Mucosa of stomach (tissue), 1 donor: ENCODE measurements at regions not wholly inside any gene's neighbourhood (a gene's known extent, or its start where the extent isn't known, plus 50 kb on each side); places are given as distances from the start of the nearest gene placed in this dataset.
"Not testable (repeated sequence)": the region's sequence is repeated elsewhere in the genome, so short reads cannot be mapped to it uniquely, and the experiment has no call there.

Source experiments
- H3K27me3 ChIP-seq: one replicate; pipeline ENCODE4 v1.7.0; 2013; ENCODE audit warnings: mild to moderate bottlenecking, low read length; ENCODE audit not compliant: control insufficient read depth, insufficient read depth
- H3K36me3 ChIP-seq: one replicate; pipeline ENCODE4 v1.7.0; 2013; ENCODE audit warnings: low read length; ENCODE audit not compliant: control insufficient read depth, insufficient read depth
- H3K4me1 ChIP-seq: one replicate; pipeline ENCODE4 v1.7.0; 2013; ENCODE audit warnings: mild to moderate bottlenecking, low read length; ENCODE audit not compliant: control insufficient read depth, insufficient read depth
- H3K4me3 ChIP-seq: one replicate; pipeline ENCODE4 v1.7.0; 2013; ENCODE audit warnings: low read length
- H3K9ac ChIP-seq: one replicate; pipeline ENCODE4 v1.7.0; 2013; ENCODE audit warnings: mild to moderate bottlenecking, low read length, moderate library complexity
- H3K9me3 ChIP-seq: one replicate; pipeline ENCODE4 v1.7.0; 2013; ENCODE audit warnings: mild to moderate bottlenecking, low read length, moderate library complexity; ENCODE audit not compliant: control insufficient read depth
- donor health status: Pancreatic carcinoma.

DNA sequence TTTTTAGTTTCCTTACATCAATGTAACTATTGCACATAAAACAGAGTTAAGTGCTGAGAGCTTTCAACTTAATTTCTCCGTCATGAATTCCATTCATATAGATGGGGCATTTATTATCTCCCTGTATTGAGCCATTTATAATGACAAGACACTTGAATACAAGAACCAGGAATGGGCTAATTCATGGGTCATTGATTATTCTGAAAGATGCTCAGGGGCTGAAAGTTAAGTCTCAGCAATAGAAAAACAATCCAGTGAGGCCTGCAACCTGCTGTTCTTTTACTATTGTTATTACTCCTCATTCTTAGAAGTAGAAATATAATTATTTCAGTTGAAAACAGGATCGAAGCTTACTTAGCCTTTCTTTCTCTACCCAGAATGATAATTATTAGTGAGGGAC lies 307.7 kb downstream of the MMUT start:
- H3K9ac ChIP-seq: no peak overlapping the region
- no peaks in the 10 kb centered on the region for H3K27me3 ChIP-seq
- H3K4me3 ChIP-seq: no peak overlapping the region
- no peaks in the 10 kb centered on the region for H3K36me3 ChIP-seq
- no peaks in the 10 kb centered on the region for H3K4me1 ChIP-seq
- H3K9me3 ChIP-seq: no peaks in the 10 kb centered on the region

DNA sequence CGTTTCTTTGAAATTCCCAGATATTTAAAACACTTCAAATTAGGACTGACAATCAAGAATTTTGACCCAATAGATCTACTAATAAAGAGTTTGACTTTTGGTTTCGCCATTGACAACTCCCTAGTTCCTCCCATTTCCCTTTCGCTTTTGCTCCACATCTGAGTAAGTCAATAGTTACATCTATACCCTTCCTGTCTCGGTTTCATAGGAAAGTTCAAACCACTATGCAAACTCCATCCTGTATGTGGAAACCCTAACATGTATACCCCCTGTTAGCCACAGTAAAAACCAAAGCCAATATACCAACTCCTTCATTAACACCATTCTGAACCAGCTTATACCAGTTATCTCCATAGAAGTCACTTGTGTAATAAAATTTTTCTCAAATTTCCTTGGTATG lies 311.1 kb downstream of the MMUT start:
- H3K9me3 ChIP-seq: no peaks in the 10 kb centered on the region
- H3K9ac ChIP-seq: no peak overlapping the region
- H3K36me3 ChIP-seq: no peaks in the 10 kb centered on the region
- H3K4me3 ChIP-seq: no peak overlapping the region
- no peaks in the 10 kb centered on the region for H3K27me3 ChIP-seq
- no peaks in the 10 kb centered on the region for H3K4me1 ChIP-seq

DNA sequence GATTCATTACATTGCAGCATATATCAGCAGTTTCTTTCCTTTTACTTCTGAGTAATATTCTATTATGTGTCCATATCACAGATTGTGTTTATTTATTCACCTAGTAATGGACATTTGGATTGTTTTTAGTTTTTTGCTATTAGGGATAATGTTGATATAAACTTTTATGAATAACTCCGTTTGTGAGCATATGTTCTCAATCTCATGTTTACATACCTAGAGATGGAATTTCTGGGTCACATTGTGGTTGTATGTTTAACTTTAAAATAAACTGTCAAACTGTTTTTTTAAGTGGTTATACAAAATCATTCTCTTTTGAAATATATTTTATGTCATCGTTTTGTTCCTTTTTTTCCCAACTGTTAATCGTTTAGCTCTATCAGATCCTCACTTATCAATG lies 311.6 kb downstream of the MMUT start:
- Histone ChIP-seq H3K4me3 (no peak overlapping the region), H3K27me3 (no peaks in the 10 kb centered on the region), H3K9me3 (no peaks in the 10 kb centered on the region)

DNA sequence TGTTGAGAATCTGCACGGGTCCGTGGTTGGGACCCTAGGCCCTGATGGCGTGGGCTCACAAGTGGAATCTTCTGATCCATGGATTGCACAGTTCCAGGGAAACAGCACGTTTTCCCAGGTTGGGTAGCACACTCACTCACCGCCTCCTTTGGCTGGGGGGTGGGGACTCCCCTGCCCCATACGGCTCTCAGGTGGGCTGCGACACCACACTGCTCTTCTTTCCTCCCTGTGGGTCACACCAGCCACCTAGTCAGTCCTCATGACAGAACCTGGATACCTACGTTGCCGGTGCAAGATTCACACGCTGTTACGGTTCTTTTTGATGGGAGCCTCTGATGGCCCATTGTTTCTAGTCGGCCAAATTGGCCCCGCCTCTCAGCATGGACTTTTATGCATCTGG lies 312.0 kb downstream of the MMUT start:
- Histone ChIP-seq H3K4me1 (no peaks in the 10 kb centered on the region), H3K36me3 (no peaks in the 10 kb centered on the region), H3K4me3 (no peak overlapping the region), H3K27me3 (no peaks in the 10 kb centered on the region), H3K9ac (no peak overlapping the region), H3K9me3 (no peaks in the 10 kb centered on the region)

More for the DNA sequence above, 311.6 kb downstream of the MMUT start:
- Histone ChIP-seq H3K9ac (no peak overlapping the region), H3K36me3 (no peaks in the 10 kb centered on the region), H3K4me1 (no peaks in the 10 kb centered on the region)

DNA sequence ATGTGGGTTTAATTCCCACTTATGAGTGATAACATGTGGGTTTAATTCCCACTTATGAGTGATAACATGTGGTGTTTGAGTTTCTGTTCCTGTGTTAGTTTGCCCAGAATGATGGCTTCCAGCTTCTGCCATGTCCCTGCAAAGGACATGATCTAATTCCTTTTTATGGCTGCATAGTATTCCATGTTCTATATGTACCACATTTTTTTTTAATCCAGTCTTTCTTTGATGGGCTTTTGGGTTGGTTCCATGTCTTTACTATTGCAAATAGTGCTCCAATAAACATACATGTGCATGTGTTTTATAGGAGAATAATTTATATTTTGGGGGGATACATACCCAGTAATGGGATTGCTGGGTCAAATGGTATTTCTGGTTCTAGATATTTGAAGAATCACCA lies 317.8 kb downstream of the MMUT start:
- H3K4me1 ChIP-seq: no peaks in the 10 kb centered on the region
- no peaks in the 10 kb centered on the region for H3K9me3 ChIP-seq
- H3K4me3 ChIP-seq: no peak overlapping the region
- no peak overlapping the region for H3K9ac ChIP-seq
- no peaks in the 10 kb centered on the region for H3K36me3 ChIP-seq
- no peaks in the 10 kb centered on the region for H3K27me3 ChIP-seq

DNA sequence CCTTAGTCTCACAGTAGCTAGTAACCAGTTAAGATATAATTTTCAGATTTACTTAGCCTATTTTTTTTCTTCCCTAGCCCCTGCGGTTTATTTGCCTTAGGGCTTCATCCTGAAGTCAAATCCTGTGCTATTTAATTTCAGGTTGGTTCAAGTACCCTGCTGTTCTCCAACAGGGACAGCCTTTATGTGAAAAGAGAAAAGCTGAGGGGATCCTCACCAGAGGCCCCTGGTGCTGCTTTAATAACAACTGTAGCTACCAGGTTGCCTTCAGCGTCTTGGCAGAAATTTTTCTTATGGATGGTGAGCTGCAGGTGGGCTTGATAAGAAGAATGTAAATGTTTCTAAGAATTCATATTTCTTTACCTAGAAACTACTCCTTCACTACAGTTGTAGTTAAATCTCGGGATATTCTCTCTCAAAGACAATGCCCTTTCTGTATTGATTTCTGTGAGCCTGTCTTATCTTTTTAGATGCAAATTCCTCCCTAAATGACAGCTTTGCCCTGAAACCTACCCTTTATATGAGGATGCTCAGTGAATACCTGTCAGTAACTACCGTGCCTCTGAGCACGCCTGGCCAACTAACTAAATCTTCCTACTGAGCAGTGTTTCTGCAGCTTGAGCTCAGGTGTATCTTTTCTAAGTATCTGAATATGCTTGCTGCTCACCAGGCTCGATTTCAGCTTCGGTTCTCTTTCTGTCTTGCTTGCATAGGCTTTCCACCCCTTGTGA lies 320.5 kb downstream of the MMUT start:
- H3K36me3 ChIP-seq: no peaks in the 10 kb centered on the region
- H3K4me3 ChIP-seq: no peak overlapping the region
- no peaks in the 10 kb centered on the region for H3K9me3 ChIP-seq
- no peaks in the 10 kb centered on the region for H3K27me3 ChIP-seq
- H3K9ac ChIP-seq: no peak overlapping the region
- H3K4me1 ChIP-seq: no peaks in the 10 kb centered on the region

DNA sequence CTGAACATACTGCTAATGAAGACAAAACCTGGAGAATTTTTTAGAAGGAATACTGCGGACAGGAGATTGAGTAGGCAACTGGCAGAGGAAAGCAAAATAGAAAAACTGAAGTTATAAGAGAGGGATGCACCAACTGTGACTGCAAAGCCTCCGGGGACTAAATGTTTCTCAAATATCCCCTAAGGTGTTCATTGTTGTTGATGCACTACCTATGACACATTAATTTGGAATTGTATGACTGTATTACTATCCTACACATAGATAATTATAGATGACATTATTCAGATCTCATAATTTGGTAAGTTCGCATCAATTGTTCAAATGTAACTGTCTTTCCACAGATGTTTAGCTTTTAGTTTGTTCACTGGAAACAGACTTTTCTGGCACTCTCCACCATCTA lies 341.1 kb downstream of the MMUT start:
- H3K4me3 ChIP-seq: no peak overlapping the region
- no peaks in the 10 kb centered on the region for H3K4me1 ChIP-seq
- H3K27me3 ChIP-seq: no peaks in the 10 kb centered on the region
- H3K36me3 ChIP-seq: no peaks in the 10 kb centered on the region
- H3K9ac ChIP-seq: no peak overlapping the region
- no peaks in the 10 kb centered on the region for H3K9me3 ChIP-seq

DNA sequence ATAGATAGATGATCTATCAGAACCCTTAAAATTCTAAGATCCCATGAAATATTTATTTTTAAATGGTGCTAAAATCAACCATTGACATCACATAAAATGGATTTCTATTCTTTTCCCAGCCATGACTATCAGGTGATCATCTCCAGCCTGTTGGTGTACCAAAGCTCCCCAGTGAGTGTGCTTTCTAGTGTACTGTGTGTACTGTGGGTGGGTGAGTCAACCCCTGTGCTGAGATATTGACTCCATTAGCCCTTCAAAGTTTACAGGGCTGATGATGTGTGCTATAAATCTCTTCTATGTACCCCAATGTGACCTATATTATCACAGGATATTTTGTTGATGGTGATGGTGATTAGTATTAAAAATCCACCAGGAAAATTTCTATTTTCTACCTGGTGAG lies 344.6 kb downstream of the MMUT start:
- H3K36me3 ChIP-seq: no peaks in the 10 kb centered on the region
- H3K4me3 ChIP-seq: no peak overlapping the region
- no peaks in the 10 kb centered on the region for H3K4me1 ChIP-seq
- H3K9me3 ChIP-seq: no peaks in the 10 kb centered on the region
- H3K9ac ChIP-seq: no peak overlapping the region
- no peaks in the 10 kb centered on the region for H3K27me3 ChIP-seq

DNA sequence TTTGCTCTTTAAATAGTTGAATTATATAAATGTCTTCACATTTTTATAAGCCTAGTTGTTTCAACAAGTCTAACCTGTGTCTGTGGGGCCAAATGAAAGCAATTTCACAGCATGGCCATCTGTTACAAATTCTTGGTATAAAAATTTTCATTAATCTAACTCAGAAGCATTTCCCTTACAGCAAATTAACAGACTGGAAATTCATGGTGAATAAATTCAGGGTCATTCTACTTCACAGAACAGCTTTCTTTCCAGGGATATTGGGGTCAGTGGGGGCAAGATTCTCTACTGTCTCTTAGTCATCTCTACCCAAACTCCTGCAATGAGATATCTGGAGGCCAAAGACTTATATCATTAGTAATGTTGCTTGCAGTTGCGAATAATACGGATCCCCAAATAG lies 352.1 kb downstream of the MMUT start:
- Histone ChIP-seq H3K36me3 (no peaks in the 10 kb centered on the region), H3K4me3 (no peak overlapping the region), H3K9ac (no peak overlapping the region), H3K27me3 (no peaks in the 10 kb centered on the region), H3K4me1 (no peaks in the 10 kb centered on the region), H3K9me3 (no peaks in the 10 kb centered on the region)

DNA sequence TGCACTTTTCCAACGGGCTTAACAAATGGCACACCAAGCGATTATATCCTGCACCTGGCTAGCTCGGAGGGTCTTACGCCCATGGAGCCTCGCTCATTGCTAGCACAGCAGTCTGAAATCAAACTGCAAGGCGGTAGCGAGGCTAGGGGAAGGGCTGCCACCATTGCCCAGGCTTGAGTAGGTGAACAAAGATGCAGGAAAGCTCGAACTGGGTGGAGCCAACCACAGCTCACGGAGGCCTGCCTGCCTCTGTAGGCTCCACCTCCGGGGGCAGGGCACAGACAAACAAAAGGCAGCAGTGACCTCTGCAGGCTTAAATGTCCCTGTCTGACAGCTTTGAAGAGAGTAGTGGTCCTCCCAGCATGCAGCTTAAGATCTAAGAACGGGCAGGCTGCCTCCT lies 365.4 kb downstream of the MMUT start:
- not testable (repeated sequence) for H3K4me1 ChIP-seq, H3K9ac ChIP-seq, H3K27me3 ChIP-seq, H3K36me3 ChIP-seq, H3K4me3 ChIP-seq, H3K9me3 ChIP-seq

DNA sequence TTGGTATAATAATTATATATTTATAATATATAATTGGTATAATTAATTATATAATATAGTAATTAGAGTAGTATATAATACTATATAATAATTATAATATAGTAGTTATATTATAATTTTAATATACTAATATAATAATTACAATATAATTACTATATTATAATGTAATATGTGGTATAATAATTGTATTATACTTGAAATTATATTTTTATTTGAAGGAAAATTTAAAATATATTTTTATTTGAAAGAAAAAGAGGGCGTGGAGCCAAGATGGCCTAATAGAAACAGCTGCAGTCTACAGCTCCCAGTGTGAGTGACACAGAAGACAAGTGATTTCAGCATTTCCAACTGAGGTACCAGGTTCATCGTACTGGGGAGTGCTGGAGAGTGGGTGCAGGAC lies 365.9 kb downstream of the MMUT start:
- no peak overlapping the region for H3K4me3 ChIP-seq
- H3K9me3 ChIP-seq: no peaks in the 10 kb centered on the region
- H3K9ac ChIP-seq: no peak overlapping the region
- H3K4me1 ChIP-seq: no peaks in the 10 kb centered on the region
- no peaks in the 10 kb centered on the region for H3K27me3 ChIP-seq
- H3K36me3 ChIP-seq: no peaks in the 10 kb centered on the region

DNA sequence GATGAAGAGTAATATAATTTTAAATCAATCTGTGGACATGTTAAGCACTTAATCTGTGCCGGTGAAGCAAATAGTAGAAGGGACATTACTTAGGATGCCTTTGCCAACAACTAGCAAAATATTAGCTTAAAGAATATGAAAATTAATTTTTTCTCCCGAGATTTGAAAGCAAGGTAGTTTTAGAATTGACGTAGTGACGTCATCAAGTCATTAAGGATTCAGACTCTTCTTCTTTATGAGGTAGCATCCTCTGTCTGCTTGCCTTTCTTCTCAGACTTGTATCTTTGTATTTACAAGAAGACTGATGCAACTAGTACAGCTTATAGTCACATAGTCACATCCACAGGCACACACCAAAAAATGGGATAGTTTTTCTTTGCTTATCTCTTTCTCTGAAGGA lies 374.4 kb downstream of the MMUT start:
- Histone ChIP-seq H3K4me3 (no peak overlapping the region), H3K27me3 (no peaks in the 10 kb centered on the region), H3K9ac (no peak overlapping the region), H3K36me3 (no peaks in the 10 kb centered on the region), H3K4me1 (no peaks in the 10 kb centered on the region), H3K9me3 (no peaks in the 10 kb centered on the region)

DNA sequence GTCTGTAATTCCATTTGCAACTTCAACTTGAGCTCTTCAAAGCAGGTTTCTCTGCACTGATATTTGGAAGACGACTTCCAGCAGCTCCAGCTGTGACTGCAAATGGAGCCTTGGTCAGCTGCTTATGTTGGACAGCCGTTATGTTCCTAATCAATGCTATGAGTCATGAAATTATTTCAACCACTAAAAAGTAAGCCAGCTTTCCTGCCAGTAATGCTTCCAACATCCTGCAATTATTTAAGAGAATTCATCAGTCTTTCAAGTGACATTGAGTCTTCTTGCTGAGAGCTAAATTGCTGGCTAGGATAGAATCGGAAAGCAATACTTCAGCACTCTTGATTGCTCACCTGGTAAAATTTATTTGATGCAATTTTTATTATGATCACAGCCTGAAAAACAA lies 375.7 kb downstream of the MMUT start:
- H3K9ac ChIP-seq: no peak overlapping the region
- H3K4me3 ChIP-seq: no peak overlapping the region
- H3K4me1 ChIP-seq: no peaks in the 10 kb centered on the region
- no peaks in the 10 kb centered on the region for H3K36me3 ChIP-seq
- no peaks in the 10 kb centered on the region for H3K9me3 ChIP-seq
- no peaks in the 10 kb centered on the region for H3K27me3 ChIP-seq
